MM.1S (cell line): ENCODE measurements at regions not wholly inside any gene's neighbourhood (a gene's known extent, or its start where the extent isn't known, plus 50 kb on each side); places are given as distances from the start of the nearest gene placed in this dataset.

ENCODE experiments used
- DNase-seq: peaks from one replicate; pipeline ENCODE4 v3.0.0-alpha.2; 2015
- H2AFZ ChIP-seq: fragments of 300-600 bp; sonication (generic); 2 replicates; pipeline ENCODE4 v1.6.0; 2016; ENCODE audit warnings: antibody characterized with exemption, low read length
- H3F3A ChIP-seq: fragments of 300-600 bp; sonication (generic); 2 replicates; pipeline ENCODE4 v1.6.1; 2016; ENCODE audit warnings: mild to moderate bottlenecking, antibody characterized with exemption, low read length, moderate library complexity, mixed read lengths; ENCODE audit not compliant: insufficient read depth
- H3K27ac ChIP-seq: fragments of 300-600 bp; sonication (generic); 2 replicates; pipeline ENCODE4 v1.5.1; 2016; ENCODE audit warnings: mild to moderate bottlenecking, low read length
- H3K27me3 ChIP-seq: fragments of 300-600 bp; sonication (generic); replicated peaks from 2 replicates; pipeline ENCODE4 v1.6.0; 2016; ENCODE audit warnings: low read length; ENCODE audit not compliant: insufficient read depth
- H3K36me3 ChIP-seq: fragments of 300-600 bp; sonication (generic); replicated peaks from 2 replicates; pipeline ENCODE4 v1.6.1; 2016; ENCODE audit warnings: mild to moderate bottlenecking, low read length, mixed read lengths; ENCODE audit not compliant: insufficient read depth
- H3K4me1 ChIP-seq: fragments of 300-600 bp; sonication (generic); 2 replicates; pipeline ENCODE4 v1.6.1; 2016; ENCODE audit warnings: low read length, mixed read lengths
- H3K4me2 ChIP-seq: fragments of 300-600 bp; sonication (generic); 2 replicates; pipeline ENCODE4 v1.6.0; 2016; ENCODE audit warnings: low read depth, low read length
- H3K4me3 ChIP-seq: fragments of 300-600 bp; sonication (generic); 2 replicates; pipeline ENCODE4 v1.5.1; 2016; ENCODE audit warnings: low read length, mixed read lengths
- H3K79me2 ChIP-seq: fragments of 300-600 bp; sonication (generic); 2 replicates; pipeline ENCODE4 v1.6.1; 2016; ENCODE audit warnings: mixed run types, low read length, mixed read lengths
- H3K9ac ChIP-seq: fragments of 300-600 bp; sonication (generic); 2 replicates; pipeline ENCODE4 v1.6.1; 2016; ENCODE audit warnings: low read length, mixed read lengths
- H3K9me2 ChIP-seq: fragments of 300-600 bp; sonication (generic); replicated peaks from 2 replicates; pipeline ENCODE4 v1.6.1; 2016; ENCODE audit warnings: mild to moderate bottlenecking, low read length, mixed read lengths; ENCODE audit not compliant: insufficient read depth
- H3K9me3 ChIP-seq: fragments of 300-600 bp; sonication (generic); replicated peaks from 2 replicates; pipeline ENCODE4 v1.6.1; 2016; ENCODE audit warnings: mild to moderate bottlenecking, low read length, mixed read lengths; ENCODE audit not compliant: insufficient read depth
- H4K20me1 ChIP-seq: fragments of 300-600 bp; sonication (generic); 2 replicates; pipeline ENCODE4 v1.6.1; 2016; ENCODE audit warnings: mild to moderate bottlenecking, low read length, moderate library complexity, mixed read lengths; ENCODE audit not compliant: insufficient read depth
- EZH2 ChIP-seq: fragments of 300-600 bp; sonication (generic); optimal IDR thresholded peaks from 2 replicates; pipeline ENCODE3; 2017; ENCODE audit warnings: low read depth, mild to moderate bottlenecking, antibody characterized with exemption, low read length, mixed read lengths
- EZH2phosphoT487 ChIP-seq: fragments of 300-600 bp; sonication (generic); IDR thresholded peaks from 2 replicates; pipeline ENCODE4 v1.6.1; 2018; ENCODE audit warnings: antibody characterized with exemption, low read length
- TF ChIP-seq, protein P1 (sequence below): fragments of 300-600 bp; sonication (generic); IDR thresholded peaks from 2 replicates; pipeline ENCODE4 v1.5.1; 2016; ENCODE audit warnings: antibody characterized with exemption, low read length, mixed read lengths

GRCh38 chr4:65028592-65028991, 619.3 kb upstream of the TECRL start:
- TF ChIP-seq EZH2 (no peak), EZH2phosphoT487 (no peak)
- TF ChIP-seq, protein P1, sequence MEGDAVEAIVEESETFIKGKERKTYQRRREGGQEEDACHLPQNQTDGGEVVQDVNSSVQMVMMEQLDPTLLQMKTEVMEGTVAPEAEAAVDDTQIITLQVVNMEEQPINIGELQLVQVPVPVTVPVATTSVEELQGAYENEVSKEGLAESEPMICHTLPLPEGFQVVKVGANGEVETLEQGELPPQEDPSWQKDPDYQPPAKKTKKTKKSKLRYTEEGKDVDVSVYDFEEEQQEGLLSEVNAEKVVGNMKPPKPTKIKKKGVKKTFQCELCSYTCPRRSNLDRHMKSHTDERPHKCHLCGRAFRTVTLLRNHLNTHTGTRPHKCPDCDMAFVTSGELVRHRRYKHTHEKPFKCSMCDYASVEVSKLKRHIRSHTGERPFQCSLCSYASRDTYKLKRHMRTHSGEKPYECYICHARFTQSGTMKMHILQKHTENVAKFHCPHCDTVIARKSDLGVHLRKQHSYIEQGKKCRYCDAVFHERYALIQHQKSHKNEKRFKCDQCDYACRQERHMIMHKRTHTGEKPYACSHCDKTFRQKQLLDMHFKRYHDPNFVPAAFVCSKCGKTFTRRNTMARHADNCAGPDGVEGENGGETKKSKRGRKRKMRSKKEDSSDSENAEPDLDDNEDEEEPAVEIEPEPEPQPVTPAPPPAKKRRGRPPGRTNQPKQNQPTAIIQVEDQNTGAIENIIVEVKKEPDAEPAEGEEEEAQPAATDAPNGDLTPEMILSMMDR: no peak
- H4K20me1 ChIP-seq: no peaks in the 10 kb centered on the region

GRCh38 chr4:65023883-65024670, 614.8 kb upstream of the TECRL start:
- Histone ChIP-seq H4K20me1 (no peaks in the 10 kb centered on the region), H3K4me1 (no peaks in the 10 kb centered on the region), H2AFZ (no peak overlapping the region), H3F3A (no peaks in the 10 kb centered on the region), H3K9me3 (no peaks in the 10 kb centered on the region), H3K9me2 (no peaks in the 10 kb centered on the region), H3K27ac (no peak overlapping the region), H3K36me3 (no peaks in the 10 kb centered on the region), H3K4me2 (no peak overlapping the region), H3K9ac (no peak overlapping the region), H3K79me2 (no peaks in the 10 kb centered on the region), H3K4me3 (no peak overlapping the region), H3K27me3 (no peaks in the 10 kb centered on the region)
- DNase-seq: no peak
- TF ChIP-seq, protein P1: no peak
- TF ChIP-seq EZH2: no peak
- TF ChIP-seq EZH2phosphoT487: no peak

More at GRCh38 chr4:65028592-65028991, 619.3 kb upstream of the TECRL start:
- Histone ChIP-seq H3K79me2 (no peaks in the 10 kb centered on the region), H3K4me1 (no peaks in the 10 kb centered on the region), H3K36me3 (no peaks in the 10 kb centered on the region), H3K9me3 (no peaks in the 10 kb centered on the region), H3K27ac (no peak overlapping the region), H3K27me3 (no peaks in the 10 kb centered on the region), H3K9me2 (no peaks in the 10 kb centered on the region), H3K4me3 (no peak overlapping the region), H3K4me2 (no peak overlapping the region), H3F3A (no peaks in the 10 kb centered on the region), H3K9ac (no peak overlapping the region), H2AFZ (no peak overlapping the region)
- no peak for DNase-seq

GRCh38 chr4:65023081-65023480, 613.8 kb upstream of the TECRL start:
- no peaks in the 10 kb centered on the region for H3K9me2 ChIP-seq
- no peaks in the 10 kb centered on the region for H4K20me1 ChIP-seq
- DNase-seq: no peak
- no peaks in the 10 kb centered on the region for H3K79me2 ChIP-seq
- no peak for TF ChIP-seq EZH2phosphoT487
- TF ChIP-seq, protein P1: no peak
- TF ChIP-seq EZH2: no peak
- H2AFZ ChIP-seq: no peak overlapping the region
- no peaks in the 10 kb centered on the region for H3F3A ChIP-seq
- no peaks in the 10 kb centered on the region for H3K9me3 ChIP-seq
- no peaks in the 10 kb centered on the region for H3K27me3 ChIP-seq
- H3K27ac ChIP-seq: no peak overlapping the region
- H3K9ac ChIP-seq: no peak overlapping the region
- no peaks in the 10 kb centered on the region for H3K36me3 ChIP-seq
- H3K4me1 ChIP-seq: no peaks in the 10 kb centered on the region
- H3K4me2 ChIP-seq: no peak overlapping the region
- no peak overlapping the region for H3K4me3 ChIP-seq
